HCT116 (cell line): ENCODE measurements at regions not wholly inside any gene's neighbourhood (a gene's known extent, or its start where the extent isn't known, plus 50 kb on each side); places are given as distances from the start of the nearest gene placed in this dataset.

Experiments
- ATAC-seq: fragments of 200-7000 bp; cut with Tn5 transposase; 2 replicates; pipeline ENCODE4 v1.9.1; 2020; ENCODE audit warnings: mild to moderate bottlenecking, moderate library complexity
- BruUV-seq: library from RNA; stranded (reverse); fragments of 400-500 nt; replicated peaks from 2 replicates; lab custom pipeline; 2021; lab: Mats Ljungman, UMichigan
- CTCF ChIA-PET: fragments of 300-600 bp; sonication (Branson Sonifier 250); formaldehyde crosslinking; loops from one replicate; lab custom pipeline; 2021; ENCODE audit warnings: antibody characterized with exemption; lab: Charles Lee
- POLR2A ChIA-PET: fragments of 300-600, 350-600 bp; sonication (Branson Sonifier 250); formaldehyde crosslinking; loops from one replicate; lab custom pipeline; 2021; ENCODE audit warnings: antibody characterized with exemption; lab: Charles Lee
- RAD21 ChIA-PET, 2 experiments: fragments of 300-600 bp; sonication (Branson Sonifier 250); formaldehyde crosslinking; loops; one replicate each; lab custom pipeline; 2023; ENCODE audit warnings: low total read pairs in 2 of 2; ENCODE audit not compliant: uncharacterized antibody in 2 of 2, unreplicated experiment in 2 of 2, low non-redundant PET in 1 of 2; lab: Charles Lee
- DNase-seq: peaks from one replicate; pipeline ENCODE4 v3.0.0-alpha.2; 2010; ENCODE audit warnings: low read depth, low spot score
- H2AFZ ChIP-seq: fragments of 200-600 bp; shearing (Covaris generic), sonication (generic); 2 replicates; pipeline ENCODE4 v1.6.1; 2017; ENCODE audit warnings: low read depth, mixed run types, mixed read lengths, antibody characterized with exemption, low read length; ENCODE audit not compliant: poor library complexity, severe bottlenecking
- H3K27ac ChIP-seq: 2 replicates; pipeline ENCODE4 v1.5.1; 2012; ENCODE audit warnings: low read depth, low read length
- H3K27me3 ChIP-seq: fragments of 200-600 bp; sonication (generic); 2 replicates; pipeline ENCODE4 v1.6.1; 2016; ENCODE audit warnings: mixed run types, low read length, mixed read lengths; ENCODE audit not compliant: insufficient read depth
- H3K36me3 ChIP-seq, 2 experiments: fragments of 200-500 bp in 1 of 2; fragments of 200-600 bp in 1 of 2; sonication (Bioruptor generic) in 1 of 2; sonication (generic) in 1 of 2; 2 replicates each; pipeline versions ENCODE4 v1.5.1 to v1.6.1; 2014 to 2016; ENCODE audit warnings: low read length in 2 of 2, inconsistent platforms in 1 of 2, mixed read lengths in 1 of 2, mixed run types in 1 of 2; ENCODE audit not compliant: insufficient read depth in 2 of 2, control insufficient read depth in 1 of 2
- H3K4me1 ChIP-seq, 2 experiments: fragments of 200-600 bp in 1 of 2; sonication (generic) in 1 of 2; 2 replicates each; pipeline versions ENCODE4 v1.5.1 to v1.6.1; 2012 to 2017; ENCODE audit warnings: low read length in 2 of 2, inconsistent platforms in 1 of 2, mild to moderate bottlenecking in 1 of 2, mixed read lengths in 1 of 2, mixed run types in 1 of 2, moderate library complexity in 1 of 2; ENCODE audit not compliant: insufficient read depth in 2 of 2, control insufficient read depth in 1 of 2
- H3K4me2 ChIP-seq: fragments of 200-600 bp; sonication (generic); 2 replicates; pipeline ENCODE4 v1.6.1; 2017; ENCODE audit warnings: mixed run types, low read length, mixed read lengths
- H3K4me3 ChIP-seq, 2 experiments: fragments of 200-600 bp in 1 of 2; sonication (generic) in 1 of 2; replicated peaks in 1 of 2; 2 replicates each; pipeline ENCODE4 v1.5.1; 2011 to 2016; ENCODE audit warnings: low read length in 2 of 2, control low read depth in 1 of 2, low read depth in 1 of 2, mild to moderate bottlenecking in 1 of 2, mixed read lengths in 1 of 2, mixed run types in 1 of 2
- H3K79me2 ChIP-seq: fragments of 200-600 bp; sonication (generic); 2 replicates; pipeline ENCODE4 v1.6.1; 2017; ENCODE audit warnings: mild to moderate bottlenecking, mixed run types, low read length, moderate library complexity, mixed read lengths; ENCODE audit not compliant: insufficient read depth
- H3K9ac ChIP-seq: fragments of 200-600 bp; sonication (generic); 2 replicates; pipeline ENCODE4 v1.6.1; 2016; ENCODE audit warnings: low read length, mixed read lengths
- H3K9me2 ChIP-seq: fragments of 200-600 bp; sonication (generic), shearing (Covaris generic); 2 replicates; pipeline ENCODE4 v1.6.1; 2017; ENCODE audit warnings: mixed run types, mild to moderate bottlenecking, moderate library complexity; ENCODE audit not compliant: insufficient read depth
- H3K9me3 ChIP-seq, 2 experiments: fragments of 200-500 bp in 1 of 2; fragments of 200-600 bp in 1 of 2; sonication (Bioruptor generic) in 1 of 2; sonication (generic) in 1 of 2; 2 replicates each; pipeline ENCODE4 v1.6.1; 2014 to 2017; ENCODE audit warnings: low read length in 2 of 2, mixed read lengths in 2 of 2, inconsistent platforms in 1 of 2, low read depth in 1 of 2, mild to moderate bottlenecking in 1 of 2, mixed run types in 1 of 2, moderate library complexity in 1 of 2; ENCODE audit not compliant: control insufficient read depth in 1 of 2, insufficient read depth in 1 of 2
- H4K20me1 ChIP-seq: fragments of 200-600 bp; sonication (generic), shearing (Covaris generic); 2 replicates; pipeline ENCODE4 v1.6.1; 2017; ENCODE audit warnings: mixed run types, mild to moderate bottlenecking, moderate library complexity; ENCODE audit not compliant: insufficient read depth
- ELF1 ChIP-seq: IDR thresholded peaks from 2 replicates; pipeline ENCODE4 v1.6.1; 2012; ENCODE audit warnings: low read depth, borderline replicate concordance
- EZH2 ChIP-seq: fragments of 200-600 bp; sonication (generic); IDR thresholded peaks from 2 replicates; pipeline ENCODE4 v1.6.1; 2017; ENCODE audit warnings: antibody characterized with exemption, mixed run types
- FOSL1 ChIP-seq: IDR thresholded peaks from 2 replicates; pipeline ENCODE4 v1.6.1; 2012; ENCODE audit warnings: low read depth
- SRF ChIP-seq: IDR thresholded peaks from 2 replicates; pipeline ENCODE4 v1.6.1; 2012; ENCODE audit warnings: low read depth
- ZFX ChIP-seq: fragments of 450-650 bp; IDR thresholded peaks from 2 replicates; pipeline ENCODE4 v1.6.1; 2017
- intact Hi-C: fragments of 100-400 bp; cut with micrococcal nuclease; formaldehyde crosslinking; loops from 2 replicates; pipeline ENCODE4 v1.10.0; 2022
- TF ChIP-seq, protein P1 (sequence below): IDR thresholded peaks from 2 replicates; pipeline ENCODE4 v1.6.1; 2011; ENCODE audit warnings: mild to moderate bottlenecking, low read length, moderate library complexity; ENCODE audit not compliant: insufficient replicate concordance; ENCODE audit errors: extremely low read depth

DNA sequence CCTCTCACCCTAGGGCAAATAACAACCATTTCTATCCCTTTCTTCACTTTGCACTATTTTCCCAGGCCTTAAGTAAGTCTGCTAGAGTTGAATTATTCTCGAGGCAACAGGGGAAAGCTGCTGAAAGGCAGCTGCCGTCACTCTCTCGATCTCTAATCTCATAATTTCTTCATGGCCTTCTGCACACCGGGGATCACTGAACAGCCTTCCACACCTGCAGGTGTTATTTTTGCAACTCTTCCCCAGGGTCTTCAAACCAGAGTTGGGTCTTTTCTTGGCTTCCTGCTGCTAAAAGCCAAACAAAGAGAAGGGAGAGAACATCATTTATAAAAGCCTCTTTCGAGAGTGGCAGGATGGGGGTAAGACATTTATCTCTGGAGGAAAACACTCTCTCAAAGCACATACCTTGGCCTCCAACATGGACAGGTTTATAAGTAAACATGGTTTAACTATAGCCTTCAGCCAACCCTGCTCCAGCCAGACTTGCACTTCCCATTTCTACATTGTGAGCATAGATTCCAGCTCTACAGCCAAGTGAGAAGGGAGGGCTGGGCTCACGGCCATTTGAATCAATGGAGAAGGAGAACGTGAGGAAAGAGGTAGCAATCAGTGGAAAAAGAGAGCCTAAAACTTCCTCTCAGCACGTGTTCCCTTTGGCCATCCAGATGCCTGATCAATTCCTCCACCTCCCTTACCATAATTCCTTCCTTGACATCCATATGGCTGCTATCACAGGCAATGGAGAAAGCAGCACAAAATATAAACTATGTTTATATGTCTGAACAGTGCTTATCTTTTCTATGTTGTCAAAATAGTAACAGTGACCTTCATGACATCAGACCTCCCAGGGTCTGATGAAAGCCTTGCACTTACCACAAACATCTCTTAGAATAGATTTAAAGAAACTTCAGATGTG, 464.9 kb downstream of the TLE1 start:
- H3K79me2 ChIP-seq, result no peaks in the 10 kb centered on the region
- intact Hi-C loops, result no loop called here
- ATAC-seq (no peak), DNase-seq (no peak)
- POLR2A ChIA-PET, result no interaction called here
- no peaks in the 10 kb centered on the region for H3K9me2 ChIP-seq
- RAD21 ChIA-PET, result no interaction called here
- CTCF ChIA-PET, result no interaction called here
- no peaks in the 10 kb centered on the region for H3K36me3 ChIP-seq
- H3K4me1 ChIP-seq, result no peaks in the 10 kb centered on the region
- H3K4me3 ChIP-seq, result no peak overlapping the region
- TF ChIP-seq, protein P1, sequence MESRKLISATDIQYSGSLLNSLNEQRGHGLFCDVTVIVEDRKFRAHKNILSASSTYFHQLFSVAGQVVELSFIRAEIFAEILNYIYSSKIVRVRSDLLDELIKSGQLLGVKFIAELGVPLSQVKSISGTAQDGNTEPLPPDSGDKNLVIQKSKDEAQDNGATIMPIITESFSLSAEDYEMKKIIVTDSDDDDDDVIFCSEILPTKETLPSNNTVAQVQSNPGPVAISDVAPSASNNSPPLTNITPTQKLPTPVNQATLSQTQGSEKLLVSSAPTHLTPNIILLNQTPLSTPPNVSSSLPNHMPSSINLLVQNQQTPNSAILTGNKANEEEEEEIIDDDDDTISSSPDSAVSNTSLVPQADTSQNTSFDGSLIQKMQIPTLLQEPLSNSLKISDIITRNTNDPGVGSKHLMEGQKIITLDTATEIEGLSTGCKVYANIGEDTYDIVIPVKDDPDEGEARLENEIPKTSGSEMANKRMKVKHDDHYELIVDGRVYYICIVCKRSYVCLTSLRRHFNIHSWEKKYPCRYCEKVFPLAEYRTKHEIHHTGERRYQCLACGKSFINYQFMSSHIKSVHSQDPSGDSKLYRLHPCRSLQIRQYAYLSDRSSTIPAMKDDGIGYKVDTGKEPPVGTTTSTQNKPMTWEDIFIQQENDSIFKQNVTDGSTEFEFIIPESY, result no peak
- TF ChIP-seq ELF1 (no peak), SRF (no peak)
- H3K4me2 ChIP-seq, result no peak overlapping the region
- H3K27me3 ChIP-seq, result no peaks in the 10 kb centered on the region
- H3K9ac ChIP-seq, result no peak overlapping the region
- no peaks in the 10 kb centered on the region for H3K9me3 ChIP-seq
- no TSS peak for BruUV-seq
- H2AFZ ChIP-seq, result no peak overlapping the region
- H3K27ac ChIP-seq, result no peak overlapping the region
- no peaks in the 10 kb centered on the region for H4K20me1 ChIP-seq

DNA sequence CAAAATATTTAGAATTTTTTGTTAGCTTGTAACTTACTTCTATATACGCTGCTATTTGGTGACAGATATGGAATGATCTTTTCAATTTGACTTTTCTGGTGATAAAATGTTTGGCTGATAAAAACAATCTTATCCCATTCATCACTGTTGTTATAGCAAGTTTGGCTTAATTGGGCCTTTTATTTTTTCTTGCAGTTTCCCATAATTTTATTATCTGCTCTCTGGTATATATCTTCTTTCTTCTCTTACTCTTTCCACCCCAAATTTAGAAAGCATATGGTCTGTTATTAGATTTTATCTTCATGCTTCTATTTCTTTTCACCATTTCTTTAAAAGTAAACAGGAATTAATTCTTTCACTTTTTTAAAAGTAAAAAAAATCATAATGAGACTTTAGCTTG, 474.4 kb downstream of the TLE1 start:
- ChIA-PET CTCF (no interaction called here), RAD21 (no interaction called here)
- H3K27ac ChIP-seq, result no peak overlapping the region

More for the DNA sequence above, 474.4 kb downstream of the TLE1 start:
- no peak for DNase-seq
- Histone ChIP-seq H3K4me2 (no peak overlapping the region), H3K4me1 (no peaks in the 10 kb centered on the region), H3K9ac (no peak overlapping the region), H3K9me2 (no peaks in the 10 kb centered on the region), H3K9me3 (no peaks in the 10 kb centered on the region)
- ATAC-seq, result no peak
- intact Hi-C loops, result no loop called here
- BruUV-seq, result no TSS peak
- TF ChIP-seq FOSL1 (no peak), EZH2 (no peak), ZFX (no peak)
- TF ChIP-seq, all 23 proteins: peak for 0
- POLR2A ChIA-PET, result no interaction called here
- Histone ChIP-seq H3K36me3 (no peaks in the 10 kb centered on the region), H4K20me1 (no peaks in the 10 kb centered on the region), H3K79me2 (no peaks in the 10 kb centered on the region), H2AFZ (no peak overlapping the region), H3K27me3 (no peaks in the 10 kb centered on the region), H3K4me3 (no peak overlapping the region)
